ENCODE measurements at regions not wholly inside any gene's neighbourhood (a gene's known extent, or its start where the extent isn't known, plus 50 kb on each side); places are given as distances from the start of the nearest gene placed in this dataset.

- TF ChIP-seq RAD21 (IDR thresholded peaks at IDR 0.05; ENCODE audit: low read depth) = no peak
- TF ChIP-seq REST (IDR thresholded peaks at IDR 0.05; ENCODE audit: low read depth) = no peak
- TF ChIP-seq USF1 (IDR thresholded peaks at IDR 0.05) = no peak
- no peak for TF ChIP-seq EP300 (IDR thresholded peaks at IDR 0.05; ENCODE audit: borderline replicate concordance)
- TF ChIP-seq TEAD4 (IDR thresholded peaks at IDR 0.05) = no peak
- no peak for TF ChIP-seq YY1 (IDR thresholded peaks at IDR 0.05; ENCODE audit: low read depth)
- TF ChIP-seq TAF1 (IDR thresholded peaks at IDR 0.05; ENCODE audit: low read depth) = no peak
- TF ChIP-seq CEBPB (IDR thresholded peaks at IDR 0.05) = no peak
- no peak for TF ChIP-seq MAX (IDR thresholded peaks at IDR 0.05)
- no peak for TF ChIP-seq CREB1 (IDR thresholded peaks at IDR 0.05; ENCODE audit: low read depth)
- TF ChIP-seq NFIC (IDR thresholded peaks at IDR 0.05) = no peak
Observed at GRCh38 chr4:187547316-187547715, 448.3 kb upstream of the ZFP42 start.

All from Ishikawa (cell line).